GM18951 (cell line): ENCODE measurements at regions not wholly inside any gene's neighbourhood (a gene's known extent, or its start where the extent isn't known, plus 50 kb on each side); places are given as distances from the start of the nearest gene placed in this dataset.
"Not testable (repeated sequence)": the region's sequence is repeated elsewhere in the genome, so short reads cannot be mapped to it uniquely, and the experiment has no call there.

ENCODE experiments used
- POLR2A ChIP-seq: IDR thresholded peaks from 4 replicates; pipeline ENCODE4 v1.6.1; 2011; ENCODE audit warnings: mild to moderate bottlenecking; ENCODE audit not compliant: insufficient read length, insufficient read depth; ENCODE audit errors: extremely low read depth
- in situ Hi-C: fragments of 300-500 bp; cut with MboI; formaldehyde crosslinking; loops from one replicate; pipeline ENCODE4 v1.12.0; 2022; ENCODE audit warnings: low sequenced_read_pairs, mixed read lengths, inconsistent platforms; ENCODE audit not compliant: unreplicated experiment

DNA sequence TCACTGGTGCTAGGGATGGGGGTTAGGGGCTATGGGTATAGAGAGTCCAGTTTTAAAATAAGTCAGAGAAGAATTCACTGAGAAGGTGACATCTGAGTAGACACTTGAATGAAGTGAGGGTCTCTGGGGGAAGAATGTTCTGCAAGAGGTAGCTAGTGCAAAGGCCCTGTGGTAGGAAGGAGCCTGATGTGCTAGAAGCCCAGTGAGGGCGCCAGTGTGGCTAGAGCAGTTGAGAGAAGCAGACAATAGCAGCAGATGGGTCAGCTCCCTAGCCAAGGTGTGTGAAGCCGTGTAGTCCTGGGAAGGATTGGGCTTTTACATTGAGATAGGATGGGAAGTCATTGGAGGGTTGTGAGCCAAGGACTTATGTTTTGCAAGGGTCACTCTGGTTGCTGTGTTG is 105.8 kb upstream of the PELI1 start:
- in situ Hi-C loops, result no loop called here
- TF ChIP-seq POLR2A, result no peak

DNA sequence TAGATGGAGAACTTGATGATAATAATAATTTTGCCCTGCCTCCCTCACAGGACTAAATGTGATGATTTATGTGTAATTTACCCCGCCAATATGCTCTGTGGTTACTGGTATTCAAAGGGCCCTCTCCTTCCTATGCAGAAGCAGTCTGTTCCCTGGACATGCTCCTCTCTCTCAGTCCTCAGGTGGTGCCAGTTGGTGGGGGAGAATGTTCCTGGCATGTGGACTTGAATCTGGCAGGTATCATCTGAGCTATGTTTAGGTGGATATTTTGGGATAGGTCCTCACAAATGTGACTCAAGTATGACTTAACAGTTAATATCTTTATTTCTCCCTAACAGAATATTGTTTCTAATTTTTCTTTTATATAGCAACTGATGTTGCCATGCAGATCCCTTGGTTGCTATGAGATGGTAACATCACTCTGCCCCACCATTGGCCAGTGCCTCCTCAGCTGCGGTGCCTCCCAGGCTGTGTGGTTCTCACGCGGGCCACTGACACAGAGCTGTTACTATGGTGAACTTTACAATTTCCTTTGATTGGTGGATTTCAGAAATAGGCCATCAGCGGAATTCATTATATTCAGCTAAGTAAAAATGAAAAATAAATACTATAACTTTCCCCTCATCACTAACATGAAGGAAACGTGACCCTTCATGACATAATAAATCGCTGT is 106.7 kb upstream of the PELI1 start:
- in situ Hi-C loops, result no loop called here
- TF ChIP-seq POLR2A, result no peak

- in situ Hi-C loops, result no loop called here
- no peak for TF ChIP-seq POLR2A
These were observed 107.5 kb upstream of the PELI1 start for GRCh38 chr2:64251497-64252250.

DNA sequence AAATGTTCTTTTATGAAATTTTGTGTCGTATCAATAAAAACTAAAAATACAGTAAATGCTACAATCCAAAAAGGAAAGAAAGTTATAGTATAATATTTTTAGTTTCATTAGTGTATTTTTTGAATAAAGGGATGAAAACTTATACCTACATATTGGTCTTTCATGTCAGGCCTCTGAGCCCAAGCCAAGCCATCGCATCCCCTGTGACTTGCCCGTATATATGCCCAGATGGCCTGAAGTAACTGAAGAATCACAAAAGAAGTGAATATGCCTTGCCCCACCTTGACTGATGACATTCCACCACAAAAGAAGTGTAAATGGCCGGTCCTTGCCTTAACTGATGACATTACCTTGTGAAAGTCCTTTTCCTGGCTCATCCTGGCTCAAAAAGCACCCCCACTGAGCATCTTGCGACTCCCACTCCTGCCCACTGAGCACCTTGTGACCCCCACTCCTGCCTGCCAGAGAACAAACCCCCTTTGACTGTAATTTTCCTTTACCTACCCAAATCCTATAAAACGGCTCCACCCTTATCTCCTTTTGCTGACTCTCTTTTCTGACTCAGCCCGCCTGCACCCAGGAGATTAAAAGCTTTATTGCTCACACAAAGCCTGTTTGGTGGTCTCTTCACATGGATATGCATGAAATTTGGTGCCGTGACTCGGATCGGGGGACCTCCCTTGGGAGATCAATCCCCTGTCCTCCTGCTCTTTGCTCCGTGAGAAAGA is 108.2 kb upstream of the PELI1 start:
- in situ Hi-C loops, result not testable (repeated sequence)

DNA sequence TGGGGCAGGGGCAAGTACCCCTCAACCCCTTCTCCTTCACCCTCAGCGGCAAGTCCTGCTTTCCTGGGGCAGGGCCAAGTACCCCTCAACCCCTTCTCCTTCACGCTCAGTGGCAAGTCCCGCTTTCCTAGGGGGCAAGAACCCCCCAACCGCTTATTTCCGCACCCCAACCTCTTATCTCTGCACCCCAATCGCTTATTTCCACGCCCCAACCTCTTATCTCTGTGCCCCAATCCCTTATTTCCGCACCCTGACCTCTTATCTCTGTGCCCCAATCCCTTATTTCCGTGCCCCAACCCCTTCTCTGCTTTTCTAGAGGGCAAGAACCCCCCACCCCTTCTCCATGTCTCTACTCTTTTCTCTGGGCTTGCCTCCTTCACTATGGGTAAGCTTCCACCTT is 109.2 kb upstream of the PELI1 start:
- in situ Hi-C loops, result not testable (repeated sequence)

DNA sequence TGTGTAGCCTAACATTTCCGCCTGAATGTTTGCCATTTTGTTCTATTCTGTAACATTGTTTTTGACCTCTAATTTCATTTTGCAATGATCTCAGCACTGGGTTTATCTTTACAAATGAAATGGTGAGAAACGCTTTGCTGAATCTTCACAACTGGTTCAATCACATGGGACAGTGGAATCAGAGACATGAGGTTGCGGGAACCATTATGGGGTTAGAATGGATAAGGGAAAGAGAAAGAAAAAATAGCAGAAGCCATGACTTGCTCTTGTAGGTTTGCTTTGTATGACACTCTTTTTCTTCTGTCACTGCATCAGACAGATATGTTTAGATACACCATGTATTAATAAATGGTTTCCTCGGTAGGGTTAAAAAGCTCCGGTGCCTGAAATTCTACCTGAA is 114.3 kb upstream of the PELI1 start:
- TF ChIP-seq POLR2A, result no peak
- in situ Hi-C loops, result no loop called here

DNA sequence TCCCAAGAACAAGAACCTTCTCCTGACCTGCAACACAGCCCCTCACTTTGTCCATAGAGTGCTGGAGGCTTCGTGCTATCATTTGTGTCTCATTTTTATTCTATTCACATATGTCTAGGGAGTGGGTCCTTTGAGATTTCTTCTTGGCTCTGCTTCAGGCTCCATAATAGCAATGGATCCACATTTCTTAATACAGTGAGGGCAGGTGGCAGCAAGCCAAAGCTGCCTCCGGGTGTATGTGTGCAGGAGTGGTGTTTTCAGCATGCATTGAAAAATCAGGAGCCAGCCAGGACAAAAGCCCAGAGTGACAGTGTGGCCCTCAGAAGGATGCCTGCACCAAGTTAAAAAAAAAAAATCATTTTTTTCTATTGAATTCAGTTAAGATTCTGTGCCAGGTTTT is 115.1 kb upstream of the PELI1 start:
- in situ Hi-C loops, result no loop called here
- TF ChIP-seq POLR2A, result no peak

GRCh38 chr2:64260093-64260803 is 116.0 kb upstream of the PELI1 start:
- in situ Hi-C loops, result no loop called here
- no peak for TF ChIP-seq POLR2A

DNA sequence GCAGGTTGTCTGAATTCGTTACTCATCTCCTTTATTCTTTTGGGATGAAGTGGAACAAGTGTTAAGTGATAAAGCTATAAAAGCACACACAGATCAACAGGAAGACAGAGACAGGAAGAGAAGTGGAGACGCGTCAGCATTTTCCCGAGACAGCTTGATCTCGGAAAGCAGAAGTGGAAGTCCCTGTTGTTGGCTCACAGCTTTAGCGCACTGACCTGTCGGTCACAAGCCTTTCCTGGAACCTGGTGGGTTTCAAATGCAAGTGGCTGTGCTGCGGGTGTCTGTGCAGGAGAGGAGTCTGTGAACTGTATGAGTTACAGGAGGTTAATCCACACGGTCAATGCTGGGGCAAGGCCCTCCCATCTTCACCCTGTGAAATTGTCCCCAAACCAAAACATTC is 116.6 kb upstream of the PELI1 start:
- TF ChIP-seq POLR2A, result peak; percentile 23
- in situ Hi-C loops, result no loop called here

DNA sequence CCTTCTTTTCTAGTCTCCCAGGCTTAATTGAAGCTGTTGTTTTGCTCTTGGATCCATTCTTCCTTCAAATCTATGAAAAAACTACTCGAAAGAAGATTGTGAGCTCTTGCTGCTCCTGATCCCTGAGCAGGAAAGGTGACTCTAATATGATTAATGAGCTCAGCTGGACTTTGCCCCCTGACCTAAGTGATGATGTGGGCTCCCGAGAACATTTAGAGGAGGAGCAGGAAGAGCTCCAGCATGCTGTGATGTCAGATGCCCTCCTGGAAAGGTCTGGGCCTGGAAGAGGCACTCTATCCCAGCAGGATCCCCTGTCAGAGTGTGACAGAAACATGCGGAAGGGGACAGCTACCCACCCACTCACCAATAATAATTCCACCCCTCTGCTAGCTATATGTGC is 117.9 kb upstream of the PELI1 start:
- in situ Hi-C loops, result no loop called here
- TF ChIP-seq POLR2A, result no peak

DNA sequence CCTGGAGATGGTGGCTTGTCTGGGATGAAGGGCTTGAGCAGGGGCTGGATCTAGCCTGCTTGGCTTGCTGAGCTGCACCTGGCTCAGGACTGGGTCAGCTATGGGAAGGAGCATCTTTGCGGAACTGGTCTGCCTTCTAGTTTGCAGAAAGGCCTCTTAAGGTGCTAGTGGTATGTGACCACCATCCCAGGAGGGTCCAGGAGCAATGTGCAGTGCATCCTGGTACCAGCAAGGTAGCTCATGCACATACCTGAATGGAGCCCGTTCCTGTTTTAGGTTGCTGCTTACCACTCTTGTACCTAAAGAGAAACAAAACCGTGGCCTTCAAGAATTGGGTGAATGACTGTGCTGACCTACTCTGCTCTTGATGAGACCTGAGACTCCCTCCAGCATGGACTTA is 118.6 kb upstream of the PELI1 start:
- TF ChIP-seq POLR2A, result no peak
- in situ Hi-C loops, result no loop called here

DNA sequence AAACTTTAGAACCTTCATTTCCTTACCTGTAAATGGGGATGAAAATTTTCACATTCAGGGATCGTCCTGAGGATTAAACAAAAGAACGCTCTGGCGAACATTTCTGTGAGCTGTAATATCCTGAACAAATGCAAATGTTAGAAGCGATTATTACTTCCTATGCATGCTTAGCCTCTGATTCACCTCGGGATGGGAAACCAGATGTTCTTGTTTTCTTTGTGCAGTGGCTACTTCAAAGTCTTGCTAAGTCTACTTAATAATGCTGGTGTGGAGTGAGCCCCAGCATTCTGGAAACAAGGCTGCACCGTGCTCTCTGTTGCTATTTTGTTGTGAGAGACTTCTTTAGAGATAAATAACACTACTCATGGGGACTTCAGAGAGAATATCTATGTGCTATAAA is 119.1 kb upstream of the PELI1 start:
- TF ChIP-seq POLR2A, result no peak
- in situ Hi-C loops, result no loop called here

DNA sequence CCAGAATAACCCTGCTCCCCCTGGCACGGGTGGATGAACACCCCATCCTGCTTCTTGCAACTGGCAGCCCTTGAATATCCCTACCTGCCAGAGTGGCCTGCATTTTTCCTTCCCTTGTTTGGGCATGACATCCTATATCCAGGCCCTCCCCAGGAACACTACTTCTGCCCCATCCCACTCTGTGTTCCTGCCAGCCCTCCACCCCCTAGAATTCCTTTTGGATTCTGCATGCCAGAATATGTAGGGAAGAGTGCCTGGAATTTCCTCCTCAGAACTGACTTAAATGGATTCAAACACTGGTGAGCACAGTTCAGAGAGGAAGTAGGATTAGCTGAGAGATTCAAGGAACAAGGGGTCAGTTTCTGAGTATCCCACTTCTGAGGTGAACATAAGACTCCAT is 123.5 kb upstream of the PELI1 start:
- in situ Hi-C loops, result no loop called here

More for the DNA sequence above, 123.5 kb upstream of the PELI1 start:
- no peak for TF ChIP-seq POLR2A
